ENCODE measurements at regions not wholly inside any gene's neighbourhood (a gene's known extent, or its start where the extent isn't known, plus 50 kb on each side); places are given as distances from the start of the nearest gene placed in this dataset.

GRCh38 chr2:126748188-126748760 lies 92.3 kb downstream of the GYPC start:
- Histone ChIP-seq H3K4me1 (ENCODE audit: low read length) (no peaks in the 10 kb centered on the region), H3K9ac (ENCODE audit: low read length) (no peak overlapping the region), H2AFZ (ENCODE audit: low read depth, low read length) (no peak overlapping the region), H3K4me2 (ENCODE audit: low read length) (no peak overlapping the region), H3K9me3 (ENCODE audit: insufficient read depth, low read length) (no peaks in the 10 kb centered on the region), H3K27me3 (ENCODE audit: low read depth, low read length) (no peaks in the 10 kb centered on the region), H3K36me3 (replicated peaks; ENCODE audit: low read depth, low read length) (no peaks in the 10 kb centered on the region), H3K27ac (ENCODE audit: low read length) (no peak overlapping the region), H3K4me3 (ENCODE audit: low read length) (no peak overlapping the region), H4K20me1 (ENCODE audit: insufficient read depth, low read length) (no peaks in the 10 kb centered on the region), H3K79me2 (ENCODE audit: low read length) (no peaks in the 10 kb centered on the region)
- no peak for TF ChIP-seq EZH2phosphoT487 (IDR thresholded peaks at IDR 0.05; ENCODE audit: low read depth)
- no peak for TF ChIP-seq CTCF (IDR thresholded peaks at IDR 0.05; ENCODE audit: low read depth, low read length)

GRCh38 chr2:126748929-126749518 lies 93.1 kb downstream of the GYPC start:
- H3K36me3 ChIP-seq (replicated peaks; ENCODE audit: low read depth, low read length) = no peaks in the 10 kb centered on the region
- no peaks in the 10 kb centered on the region for H3K79me2 ChIP-seq (ENCODE audit: low read length)
- H3K27ac ChIP-seq (ENCODE audit: low read length) = no peak overlapping the region
- no peaks in the 10 kb centered on the region for H4K20me1 ChIP-seq (ENCODE audit: insufficient read depth, low read length)
- no peak overlapping the region for H3K9ac ChIP-seq (ENCODE audit: low read length)
- no peak overlapping the region for H3K4me2 ChIP-seq (ENCODE audit: low read length)
- H3K27me3 ChIP-seq (ENCODE audit: low read depth, low read length) = no peaks in the 10 kb centered on the region
- H3K9me3 ChIP-seq (ENCODE audit: insufficient read depth, low read length) = no peaks in the 10 kb centered on the region
- TF ChIP-seq CTCF (IDR thresholded peaks at IDR 0.05; ENCODE audit: low read depth, low read length) (no peak), EZH2phosphoT487 (IDR thresholded peaks at IDR 0.05; ENCODE audit: low read depth) (no peak)
- H3K4me3 ChIP-seq (ENCODE audit: low read length) = no peak overlapping the region
- no peak overlapping the region for H2AFZ ChIP-seq (ENCODE audit: low read depth, low read length)
- no peaks in the 10 kb centered on the region for H3K4me1 ChIP-seq (ENCODE audit: low read length)

- Histone ChIP-seq H3K27me3 (ENCODE audit: low read depth, low read length) (no peaks in the 10 kb centered on the region), H3K9me3 (ENCODE audit: insufficient read depth, low read length) (no peaks in the 10 kb centered on the region), H2AFZ (ENCODE audit: low read depth, low read length) (no peak overlapping the region), H3K9ac (ENCODE audit: low read length) (no peak overlapping the region), H3K4me2 (ENCODE audit: low read length) (no peak overlapping the region), H3K36me3 (replicated peaks; ENCODE audit: low read depth, low read length) (no peaks in the 10 kb centered on the region), H3K4me3 (ENCODE audit: low read length) (no peak overlapping the region), H4K20me1 (ENCODE audit: insufficient read depth, low read length) (no peaks in the 10 kb centered on the region), H3K4me1 (ENCODE audit: low read length) (no peaks in the 10 kb centered on the region), H3K27ac (ENCODE audit: low read length) (no peak overlapping the region), H3K79me2 (ENCODE audit: low read length) (no peaks in the 10 kb centered on the region)
- TF ChIP-seq CTCF (IDR thresholded peaks at IDR 0.05; ENCODE audit: low read depth, low read length) = 0 out of 2 replicates have a peak, but pooled peaks have one; percentile 22
- no peak for TF ChIP-seq EZH2phosphoT487 (IDR thresholded peaks at IDR 0.05; ENCODE audit: low read depth)
These were observed 93.6 kb downstream of the GYPC start for GRCh38 chr2:126749537-126749936.

GRCh38 chr2:126750506-126750905 lies 94.5 kb downstream of the GYPC start:
- H3K79me2 ChIP-seq (ENCODE audit: low read length) = no peaks in the 10 kb centered on the region
- no peaks in the 10 kb centered on the region for H3K4me1 ChIP-seq (ENCODE audit: low read length)
- no peaks in the 10 kb centered on the region for H3K9me3 ChIP-seq (ENCODE audit: insufficient read depth, low read length)
- no peak overlapping the region for H3K4me3 ChIP-seq (ENCODE audit: low read length)
- no peak for TF ChIP-seq EZH2phosphoT487 (IDR thresholded peaks at IDR 0.05; ENCODE audit: low read depth)
- TF ChIP-seq CTCF (IDR thresholded peaks at IDR 0.05; ENCODE audit: low read depth, low read length) = no peak
- H3K36me3 ChIP-seq (replicated peaks; ENCODE audit: low read depth, low read length) = no peaks in the 10 kb centered on the region
- H3K4me2 ChIP-seq (ENCODE audit: low read length) = no peak overlapping the region
- H3K27ac ChIP-seq (ENCODE audit: low read length) = no peak overlapping the region
- no peak overlapping the region for H3K9ac ChIP-seq (ENCODE audit: low read length)
- no peak overlapping the region for H2AFZ ChIP-seq (ENCODE audit: low read depth, low read length)
- no peaks in the 10 kb centered on the region for H4K20me1 ChIP-seq (ENCODE audit: insufficient read depth, low read length)
- no peaks in the 10 kb centered on the region for H3K27me3 ChIP-seq (ENCODE audit: low read depth, low read length)
